Left ventricle myocardium inferior (tissue), 1 donor: ENCODE measurements at regions not wholly inside any gene's neighbourhood (a gene's known extent, or its start where the extent isn't known, plus 50 kb on each side); places are given as distances from the start of the nearest gene placed in this dataset.

Source experiments
- DNase-seq: peaks from one replicate; pipeline ENCODE4 v3.0.0-alpha.2; 2020
- H3K27ac ChIP-seq: fragments of 200-600 bp; replicated peaks from 2 replicates; pipeline ENCODE4 v1.8.0; 2021
- H3K27me3 ChIP-seq: fragments of 200-600 bp; 2 replicates; pipeline ENCODE4 v1.8.0; 2021; ENCODE audit warnings: low read depth
- H3K36me3 ChIP-seq: fragments of 200-600 bp; 2 replicates; pipeline ENCODE4 v1.8.0; 2021
- H3K4me1 ChIP-seq: fragments of 200-600 bp; 2 replicates; pipeline ENCODE4 v1.8.0; 2021
- H3K4me3 ChIP-seq: fragments of 200-600 bp; 2 replicates; pipeline ENCODE4 v1.8.0; 2021; ENCODE audit warnings: mild to moderate bottlenecking, moderate library complexity
- H3K9me3 ChIP-seq: fragments of 200-600 bp; replicated peaks from 2 replicates; pipeline ENCODE4 v1.8.0; 2021
- intact Hi-C: fragments of 100-400 bp; cut with micrococcal nuclease; formaldehyde crosslinking; loops from one replicate; pipeline ENCODE4 v1.11.0; 2022
- TF ChIP-seq, protein P1 (sequence below): fragments of 200-600 bp; IDR thresholded peaks from 2 replicates; pipeline ENCODE4 v1.8.0; 2021; ENCODE audit warnings: antibody characterized with exemption, mild to moderate bottlenecking, borderline replicate concordance
- donor health status: DM: no; HTN: yes; CAD: no; lungs with severe emphysema.

DNA sequence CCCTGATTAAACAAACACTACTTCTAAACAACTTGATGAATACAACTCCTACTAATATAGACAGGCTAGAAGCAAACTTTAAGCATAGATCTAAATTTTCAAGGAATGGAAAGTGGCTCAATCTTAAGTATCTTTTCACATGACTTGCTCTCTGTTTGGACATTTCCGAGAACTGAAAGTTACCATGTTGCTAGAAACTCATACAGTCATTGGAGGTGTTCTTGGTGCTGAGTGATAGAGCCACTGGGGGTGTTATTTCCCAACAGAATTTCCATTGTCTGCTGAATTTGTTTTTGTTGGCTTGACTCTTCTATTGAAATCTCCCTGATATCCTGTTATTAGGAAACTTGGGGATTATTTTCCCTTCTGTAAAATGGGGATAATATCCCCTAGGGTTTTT, 264.5 kb upstream of the RASGRP1 start:
- H3K27me3 ChIP-seq = no peaks in the 10 kb centered on the region
- DNase-seq = no peak
- TF ChIP-seq, protein P1, sequence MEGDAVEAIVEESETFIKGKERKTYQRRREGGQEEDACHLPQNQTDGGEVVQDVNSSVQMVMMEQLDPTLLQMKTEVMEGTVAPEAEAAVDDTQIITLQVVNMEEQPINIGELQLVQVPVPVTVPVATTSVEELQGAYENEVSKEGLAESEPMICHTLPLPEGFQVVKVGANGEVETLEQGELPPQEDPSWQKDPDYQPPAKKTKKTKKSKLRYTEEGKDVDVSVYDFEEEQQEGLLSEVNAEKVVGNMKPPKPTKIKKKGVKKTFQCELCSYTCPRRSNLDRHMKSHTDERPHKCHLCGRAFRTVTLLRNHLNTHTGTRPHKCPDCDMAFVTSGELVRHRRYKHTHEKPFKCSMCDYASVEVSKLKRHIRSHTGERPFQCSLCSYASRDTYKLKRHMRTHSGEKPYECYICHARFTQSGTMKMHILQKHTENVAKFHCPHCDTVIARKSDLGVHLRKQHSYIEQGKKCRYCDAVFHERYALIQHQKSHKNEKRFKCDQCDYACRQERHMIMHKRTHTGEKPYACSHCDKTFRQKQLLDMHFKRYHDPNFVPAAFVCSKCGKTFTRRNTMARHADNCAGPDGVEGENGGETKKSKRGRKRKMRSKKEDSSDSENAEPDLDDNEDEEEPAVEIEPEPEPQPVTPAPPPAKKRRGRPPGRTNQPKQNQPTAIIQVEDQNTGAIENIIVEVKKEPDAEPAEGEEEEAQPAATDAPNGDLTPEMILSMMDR = no peak
- intact Hi-C loops = loop anchor here (10.0 kb wide), 1 partner anchor 756 kb away; the partner anchor contains the start of gene THBS1
- no peak overlapping the region for H3K4me3 ChIP-seq
- peaks cover 3% of the 10 kb centered on the region for H3K4me1 ChIP-seq
- no peaks in the 10 kb centered on the region for H3K36me3 ChIP-seq
- peaks cover 13% of the 10 kb centered on the region for H3K9me3 ChIP-seq
- H3K27ac ChIP-seq = no peak overlapping the region

DNA sequence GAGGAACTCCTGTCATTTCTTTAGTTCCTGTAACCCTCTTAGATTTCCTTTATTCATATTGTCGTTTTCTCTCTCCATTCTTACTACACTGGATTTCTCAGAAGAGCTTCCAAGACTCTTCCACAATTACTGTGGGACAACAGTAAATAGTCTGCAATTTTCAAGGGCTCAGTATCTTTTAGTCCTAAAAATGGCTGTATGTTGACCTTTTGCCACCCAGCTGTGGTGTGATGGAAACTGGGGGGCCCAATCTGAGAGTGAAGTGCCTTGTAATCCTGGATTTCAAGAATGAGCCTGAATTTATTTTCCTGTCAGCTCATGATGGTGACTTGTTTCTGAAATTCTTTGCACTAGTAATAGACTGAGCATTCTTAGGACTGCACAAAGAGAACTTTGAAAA, 277.6 kb upstream of the RASGRP1 start:
- no peak overlapping the region for H3K27ac ChIP-seq
- H3K9me3 ChIP-seq = peaks cover 5% of the 10 kb centered on the region
- no peak for DNase-seq
- TF ChIP-seq, protein P1 = no peak
- intact Hi-C loops = no loop called here
- no peaks in the 10 kb centered on the region for H3K27me3 ChIP-seq
- no peaks in the 10 kb centered on the region for H3K4me1 ChIP-seq
- H3K36me3 ChIP-seq = no peaks in the 10 kb centered on the region
- H3K4me3 ChIP-seq = no peak overlapping the region

DNA sequence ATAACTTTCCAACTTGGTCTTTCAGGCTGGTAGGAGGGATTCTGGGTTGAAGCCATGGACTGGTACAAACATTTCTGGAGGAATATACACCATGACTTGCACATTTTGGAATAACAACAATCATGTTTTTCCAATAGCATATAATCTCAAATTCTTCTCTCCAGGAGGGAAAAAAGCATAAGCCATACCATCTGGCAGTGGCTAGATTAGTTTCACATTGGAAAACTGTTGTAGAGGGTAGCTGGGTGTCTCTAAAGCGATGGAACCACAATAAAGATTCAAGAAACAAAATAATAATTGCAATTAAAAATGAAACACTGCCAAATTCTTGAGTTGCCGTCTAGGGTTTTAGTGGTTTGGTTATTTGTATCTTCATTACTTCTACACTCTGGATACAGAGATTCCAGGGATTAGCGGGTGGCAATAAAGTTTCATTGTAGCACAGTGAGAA, 278.5 kb upstream of the RASGRP1 start:
- intact Hi-C loops = no loop called here
- Histone ChIP-seq H3K36me3 (no peaks in the 10 kb centered on the region), H3K27ac (no peak overlapping the region), H3K27me3 (no peaks in the 10 kb centered on the region), H3K9me3 (no peaks in the 10 kb centered on the region), H3K4me3 (no peak overlapping the region), H3K4me1 (no peaks in the 10 kb centered on the region)
- DNase-seq = no peak
- TF ChIP-seq, protein P1 = no peak

DNA sequence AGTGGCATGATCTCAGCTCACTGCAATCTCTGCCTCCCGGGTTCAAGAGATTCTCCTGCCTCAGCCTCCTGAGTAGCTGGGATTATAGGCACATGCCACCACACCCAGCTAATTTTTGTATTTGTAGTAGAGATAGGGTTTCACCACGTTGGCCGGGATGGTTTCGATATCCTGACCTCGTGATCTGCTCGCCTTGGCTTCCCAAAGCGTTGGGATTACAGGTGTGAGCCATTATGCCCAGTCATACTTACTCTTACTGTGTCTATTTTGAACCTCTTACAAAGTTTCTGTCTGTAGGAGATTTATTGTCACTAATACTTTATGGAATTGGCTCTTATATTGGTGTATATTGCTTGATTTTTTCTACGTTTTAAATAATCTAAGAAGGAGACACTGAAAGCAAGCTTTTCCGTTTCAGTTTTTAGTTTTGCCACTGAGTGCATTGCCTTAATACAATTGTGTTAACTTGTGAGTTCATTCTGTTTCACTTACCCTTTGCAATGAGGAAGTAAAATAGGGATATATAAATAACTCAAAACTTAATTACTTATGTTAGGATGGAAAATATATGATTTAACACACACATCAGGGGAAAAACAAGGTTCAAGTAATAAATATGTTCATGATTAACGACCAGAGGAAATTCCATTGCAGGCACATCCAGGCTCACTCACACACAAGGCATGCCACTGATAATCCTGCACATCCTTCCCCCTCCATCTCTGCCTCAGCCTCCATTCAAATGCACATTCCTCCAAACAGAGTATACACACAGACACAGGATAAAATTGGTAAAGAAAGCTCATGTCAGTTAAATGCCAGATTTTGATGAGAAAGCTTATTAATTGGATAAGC, 279.3 kb upstream of the RASGRP1 start:
- Histone ChIP-seq H3K27ac (no peak overlapping the region), H3K4me1 (no peaks in the 10 kb centered on the region)

DNA sequence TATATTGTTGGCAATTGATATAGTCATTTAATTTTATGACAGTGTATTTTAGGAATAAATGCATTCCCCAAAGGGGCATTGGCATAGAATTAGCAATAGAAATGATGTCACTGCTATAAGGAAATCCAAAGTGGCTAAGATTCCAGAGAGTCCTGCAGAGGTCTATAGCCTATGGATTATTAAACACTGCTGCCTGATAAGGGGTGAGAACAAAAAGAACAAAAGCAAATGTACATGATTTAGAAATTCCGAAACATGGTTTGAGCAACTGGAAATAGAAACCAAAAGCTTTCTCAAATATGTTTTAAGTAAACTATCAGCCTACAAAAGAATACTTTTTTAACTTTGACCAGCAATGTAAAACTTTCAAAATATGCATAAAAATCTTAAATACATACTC, 280.1 kb upstream of the RASGRP1 start:
- DNase-seq = no peak
- H3K4me1 ChIP-seq = no peaks in the 10 kb centered on the region
- no peak overlapping the region for H3K4me3 ChIP-seq
- H3K9me3 ChIP-seq = no peaks in the 10 kb centered on the region
- intact Hi-C loops = no loop called here
- H3K36me3 ChIP-seq = no peaks in the 10 kb centered on the region
- TF ChIP-seq, protein P1 = no peak
- no peaks in the 10 kb centered on the region for H3K27me3 ChIP-seq
- H3K27ac ChIP-seq = no peak overlapping the region

More for the DNA sequence above, 279.3 kb upstream of the RASGRP1 start:
- Histone ChIP-seq H3K9me3 (no peaks in the 10 kb centered on the region), H3K27me3 (no peaks in the 10 kb centered on the region), H3K36me3 (no peaks in the 10 kb centered on the region), H3K4me3 (no peak overlapping the region)
- DNase-seq = no peak
- TF ChIP-seq, protein P1 = no peak
- intact Hi-C loops = no loop called here
